Astrocyte of the cerebellum (primary cell): ENCODE measurements at regions not wholly inside any gene's neighbourhood (a gene's known extent, or its start where the extent isn't known, plus 50 kb on each side); places are given as distances from the start of the nearest gene placed in this dataset.
"Not testable (repeated sequence)": the region's sequence is repeated elsewhere in the genome, so short reads cannot be mapped to it uniquely, and the experiment has no call there.

Experiments used
- DNase-seq: peaks from one replicate; pipeline ENCODE4 v3.0.0-alpha.2; 2011; ENCODE audit warnings: low read depth
- H3K4me3 ChIP-seq: 2 replicates; pipeline ENCODE4 v1.5.1; 2011; ENCODE audit warnings: mild to moderate bottlenecking, low read depth, low read length, moderate library complexity
- CTCF ChIP-seq: IDR thresholded peaks from 2 replicates; pipeline ENCODE4 v1.5.1; 2012; ENCODE audit warnings: low read length, low read depth, moderate library complexity, mild to moderate bottlenecking; ENCODE audit errors: missing control alignments
- in situ Hi-C: cut with HindIII; loops from 2 replicates; pipeline ENCODE4 v1.10.0; 2017; ENCODE audit warnings: low sequenced_read_pairs

- in situ Hi-C loops, result no loop called here
- TF ChIP-seq CTCF, result no peak
- no peak for DNase-seq
- H3K4me3 ChIP-seq, result no peak overlapping the region
These were observed 333.9 kb upstream of the IRAK1BP1 start for GRCh38 chr6:78533426-78533825.

- TF ChIP-seq CTCF, result no peak
- in situ Hi-C loops, result no loop called here
- DNase-seq, result no peak
- H3K4me3 ChIP-seq, result no peak overlapping the region
These were observed 333.5 kb upstream of the IRAK1BP1 start for GRCh38 chr6:78533876-78534275.

- in situ Hi-C loops, result no loop called here
- DNase-seq, result no peak
- no peak overlapping the region for H3K4me3 ChIP-seq
- no peak for TF ChIP-seq CTCF
These were observed 329.3 kb upstream of the IRAK1BP1 start for GRCh38 chr6:78538002-78538401.

GRCh38 chr6:78547636-78548035 lies 319.7 kb upstream of the IRAK1BP1 start:
- DNase-seq, H3K4me3 ChIP-seq, in situ Hi-C loops: not testable (repeated sequence)

GRCh38 chr6:78551361-78551760 lies 316.0 kb upstream of the IRAK1BP1 start:
- no peak for DNase-seq
- in situ Hi-C loops, result no loop called here
- TF ChIP-seq CTCF, result no peak
- no peak overlapping the region for H3K4me3 ChIP-seq

- H3K4me3 ChIP-seq, result no peak overlapping the region
- no peak for DNase-seq
- in situ Hi-C loops, result no loop called here
- no peak for TF ChIP-seq CTCF
These were observed 314.9 kb upstream of the IRAK1BP1 start for GRCh38 chr6:78552435-78552834.

GRCh38 chr6:78554341-78554740 lies 313.0 kb upstream of the IRAK1BP1 start:
- no peak overlapping the region for H3K4me3 ChIP-seq
- in situ Hi-C loops, result no loop called here
- DNase-seq, result no peak
- no peak for TF ChIP-seq CTCF
